HL-60 (cell line): ENCODE measurements at regions not wholly inside any gene's neighbourhood (a gene's known extent, or its start where the extent isn't known, plus 50 kb on each side); places are given as distances from the start of the nearest gene placed in this dataset.

Source experiments
- DNase-seq, 2 experiments: peaks; one replicate each; pipeline ENCODE4 v3.0.0-alpha.2; 2010 to 2020; ENCODE audit warnings: low read depth in 1 of 2, low spot score in 1 of 2
- H3K27ac ChIP-seq: fragments of 250-450 bp; sonication (Bioruptor Pico); replicated peaks from 2 replicates; pipeline ENCODE4 v1.5.1; 2020; ENCODE audit warnings: mild to moderate bottlenecking, moderate library complexity
- H3K27me3 ChIP-seq: fragments of 250-450 bp; sonication (Bioruptor Pico); 2 replicates; pipeline ENCODE4 v1.5.1; 2021; ENCODE audit warnings: mild to moderate bottlenecking, moderate library complexity; ENCODE audit not compliant: insufficient read depth, poor library complexity, severe bottlenecking
- H3K4me3 ChIP-seq: replicated peaks from 2 replicates; pipeline ENCODE4 v1.5.1; 2011; ENCODE audit warnings: mild to moderate bottlenecking, control low read depth, low read length; ENCODE audit not compliant: insufficient read depth
- CTCF ChIP-seq: IDR thresholded peaks from one replicate; pipeline ENCODE4 v1.5.1; 2011; ENCODE audit warnings: low read length, control low read depth, inconsistent platforms; ENCODE audit not compliant: insufficient read depth
- GABPA ChIP-seq: IDR thresholded peaks from 2 replicates; pipeline ENCODE4 v1.6.1; 2012; ENCODE audit warnings: low read depth
- POLR2AphosphoS5 ChIP-seq: IDR thresholded peaks from 2 replicates; pipeline ENCODE4 v1.6.1; 2012; ENCODE audit warnings: low read depth
- REST ChIP-seq: IDR thresholded peaks from 2 replicates; pipeline ENCODE4 v1.6.1; 2012; ENCODE audit warnings: low read depth; ENCODE audit not compliant: insufficient replicate concordance
- SPI1 ChIP-seq: IDR thresholded peaks from 2 replicates; pipeline ENCODE4 v1.6.1; 2012; ENCODE audit warnings: low read depth, mild to moderate bottlenecking, borderline replicate concordance

GRCh38 chr16:73151225-73151624, 103.3 kb upstream of the ZFHX3 start:
- H3K4me3 ChIP-seq, result no peak overlapping the region
- no peak for DNase-seq
- TF ChIP-seq SPI1, result no peak
- no peaks in the 10 kb centered on the region for H3K27me3 ChIP-seq
- H3K27ac ChIP-seq, result no peak overlapping the region

GRCh38 chr16:73150786-73151185, 102.9 kb upstream of the ZFHX3 start:
- TF ChIP-seq GABPA, result no peak
- peak; percentile 53; the same call in 1 of the 2 replicates for TF ChIP-seq SPI1
- no peak for DNase-seq
- H3K27ac ChIP-seq, result no peak overlapping the region
- no peaks in the 10 kb centered on the region for H3K27me3 ChIP-seq
- H3K4me3 ChIP-seq, result no peak overlapping the region

- H3K27me3 ChIP-seq, result no peaks in the 10 kb centered on the region
- DNase-seq, result no peak
- TF ChIP-seq SPI1 (no peak), POLR2AphosphoS5 (no peak), GABPA (no peak), CTCF (no peak), REST (no peak)
- no peak overlapping the region for H3K4me3 ChIP-seq
- no peak overlapping the region for H3K27ac ChIP-seq
These were observed 101.4 kb upstream of the ZFHX3 start for GRCh38 chr16:73149334-73149733.

- no peak for TF ChIP-seq GABPA
- no peak for TF ChIP-seq SPI1
- TF ChIP-seq POLR2AphosphoS5, result no peak
- TF ChIP-seq CTCF, result no peak
- no peak for TF ChIP-seq REST
- Histone ChIP-seq H3K27me3 (no peaks in the 10 kb centered on the region), H3K4me3 (no peak overlapping the region), H3K27ac (no peak overlapping the region)
- DNase-seq, result no peak
These were observed 100.0 kb upstream of the ZFHX3 start for GRCh38 chr16:73147958-73148357.

GRCh38 chr16:73145166-73145880, 97.4 kb upstream of the ZFHX3 start:
- no peak overlapping the region for H3K4me3 ChIP-seq
- no peaks in the 10 kb centered on the region for H3K27me3 ChIP-seq
- H3K27ac ChIP-seq, result no peak overlapping the region
- TF ChIP-seq SPI1 (no peak), REST (no peak), GABPA (no peak), POLR2AphosphoS5 (no peak), CTCF (no peak)
- no peak for DNase-seq
